Adipose tissue (tissue), 3 donors: ENCODE measurements at regions not wholly inside any gene's neighbourhood (a gene's known extent, or its start where the extent isn't known, plus 50 kb on each side); places are given as distances from the start of the nearest gene placed in this dataset.

ENCODE experiments used
- H3K27ac ChIP-seq: one replicate; pipeline ENCODE4 v1.5.1; 2013; ENCODE audit warnings: low read depth, low read length
- WGBS, 3 donors: extraction: QIAGEN DNeasy Blood & Tissue Kit; methylation state at CpG; one replicate each; pipeline ENCODE4 v1.1.7; 2013; 5-methylcytosine and 5-hydroxymethylcytosine counted together
- donor health status: healthy with polysubstance abuse.
- donor health status: Bipolar disorder and iron deficiency.
- donor health status: healthy.

DNA sequence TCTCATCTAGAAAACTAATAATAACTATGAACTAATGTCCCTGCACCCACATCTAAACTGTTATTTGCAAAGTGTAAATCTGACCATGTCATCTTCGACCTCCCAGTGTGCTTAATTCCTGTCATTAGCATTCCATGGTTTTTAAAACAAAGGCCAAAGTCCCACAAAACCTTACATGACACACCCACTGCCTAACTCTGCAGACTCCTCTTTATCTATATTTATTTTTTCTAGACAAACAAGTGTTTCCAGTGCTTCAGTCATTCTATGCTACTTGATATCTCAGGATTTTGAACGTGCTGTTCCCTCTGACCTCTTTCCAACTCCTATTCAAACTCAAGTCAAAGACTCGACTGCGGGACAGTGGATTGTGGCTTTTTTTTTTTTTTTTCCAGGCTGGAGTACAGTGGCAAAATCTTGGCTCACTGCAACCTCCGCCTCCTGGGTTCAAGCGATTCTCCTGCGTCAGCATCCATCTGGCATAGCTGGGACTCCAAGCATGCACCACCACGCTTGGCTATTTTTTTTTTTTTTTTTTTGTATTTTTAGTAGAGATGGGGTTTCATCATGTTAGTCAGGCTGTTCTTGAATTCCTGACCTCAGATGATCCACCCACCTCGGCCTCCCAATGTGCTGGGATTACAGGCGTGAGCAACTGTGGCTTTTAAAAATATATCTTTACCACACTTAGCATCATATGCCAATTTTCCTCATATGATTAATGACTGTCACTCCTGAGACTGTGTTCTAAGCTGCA, 1511.0 kb downstream of the ARAP2 start:
- 49 to 66% (median 66%) methylated on average over 10 of the region's 10 CpGs for WGBS, 3 donors
- no peak overlapping the region for H3K27ac ChIP-seq

DNA sequence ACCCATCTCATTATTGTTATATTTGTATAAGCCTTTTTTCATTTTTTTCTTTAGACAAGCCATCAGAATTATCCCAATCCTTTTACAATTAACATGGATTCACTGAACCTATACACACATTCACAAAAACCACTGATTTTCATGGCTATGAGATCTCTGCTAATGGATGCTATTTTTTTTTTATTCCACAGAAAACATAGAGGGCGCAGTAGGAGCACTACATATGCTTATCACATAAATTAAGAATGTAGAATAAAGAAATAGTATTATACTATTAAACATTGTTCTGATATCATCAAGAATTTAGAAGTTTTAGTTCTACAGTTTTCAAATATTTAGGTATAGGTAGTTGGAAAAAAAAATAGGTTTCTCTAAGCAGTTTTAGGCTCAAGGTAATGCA, 1477.4 kb downstream of the ARAP2 start:
- 77 to 85% (median 84%) methylated on average over 1 of the region's 1 CpG for WGBS, 3 donors
- H3K27ac ChIP-seq = no peak overlapping the region

DNA sequence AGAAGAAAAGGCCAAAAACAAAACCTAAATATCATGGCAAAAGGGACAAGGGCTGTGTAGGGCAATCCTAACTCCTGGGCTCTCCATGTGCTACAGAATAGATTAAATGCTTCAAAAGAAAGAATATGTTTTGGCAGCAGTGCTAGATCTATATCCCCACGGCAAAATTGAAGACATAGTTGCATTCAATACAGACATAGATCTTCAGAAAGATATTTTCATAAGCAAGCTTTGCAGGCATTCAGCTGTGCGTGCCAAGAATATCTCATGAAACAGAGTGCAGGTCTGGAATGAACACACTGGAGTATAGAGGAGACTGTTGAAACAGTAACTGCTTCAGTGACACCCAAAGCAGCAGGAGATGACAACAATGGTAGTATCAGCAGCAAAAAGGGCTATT, 1476.9 kb downstream of the ARAP2 start:
- 64 to 68% (median 67%) methylated on average over 2 of the region's 2 CpGs for WGBS, 3 donors

DNA sequence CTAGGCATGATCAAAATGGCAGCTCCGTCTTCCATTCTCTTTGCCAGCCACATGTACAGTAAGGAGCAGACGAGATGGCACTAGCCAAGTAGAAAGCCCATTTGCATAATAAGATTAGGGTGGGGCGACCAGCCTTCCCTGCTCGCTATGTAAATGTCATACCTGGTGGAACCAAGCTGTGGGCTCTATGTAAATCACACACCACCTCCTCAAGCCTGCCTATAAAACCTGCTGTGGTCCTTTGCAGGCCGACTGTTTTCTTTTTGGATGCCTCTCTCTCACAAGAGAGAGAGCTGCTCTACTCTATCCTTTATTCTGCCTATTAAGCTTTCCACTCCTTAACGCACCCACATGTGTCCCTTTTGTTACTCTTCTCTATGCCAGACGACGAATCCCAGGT, 1472.7 kb downstream of the ARAP2 start:
- 75 to 83% (median 82%) methylated on average over 8 of the region's 8 CpGs for WGBS, 3 donors

More for the DNA sequence above, 1476.9 kb downstream of the ARAP2 start:
- no peak overlapping the region for H3K27ac ChIP-seq

DNA sequence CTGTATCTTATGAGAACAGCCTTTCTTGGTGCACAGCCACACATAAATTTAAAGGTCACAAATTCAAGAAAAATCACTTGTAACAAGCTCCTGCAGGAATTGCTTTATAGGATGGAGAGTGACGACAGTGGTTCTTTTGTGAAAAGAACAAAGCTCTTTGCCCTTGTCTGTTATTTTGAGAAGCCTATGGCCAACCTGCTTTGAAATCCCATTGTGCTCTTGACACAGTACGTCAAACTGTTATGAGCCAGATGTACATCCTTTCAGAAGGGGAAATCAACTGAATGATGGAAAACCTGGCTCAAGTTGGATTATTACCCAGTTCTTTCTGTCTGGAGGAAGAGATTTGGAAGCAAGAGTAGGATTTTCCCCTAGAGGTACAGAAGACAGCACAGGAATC, 1454.2 kb downstream of the ARAP2 start:
- WGBS, 3 donors = 53 to 60% (median 56%) methylated on average over 2 of the region's 2 CpGs
- H3K27ac ChIP-seq = no peak overlapping the region

More for the DNA sequence above, 1472.7 kb downstream of the ARAP2 start:
- no peak overlapping the region for H3K27ac ChIP-seq

DNA sequence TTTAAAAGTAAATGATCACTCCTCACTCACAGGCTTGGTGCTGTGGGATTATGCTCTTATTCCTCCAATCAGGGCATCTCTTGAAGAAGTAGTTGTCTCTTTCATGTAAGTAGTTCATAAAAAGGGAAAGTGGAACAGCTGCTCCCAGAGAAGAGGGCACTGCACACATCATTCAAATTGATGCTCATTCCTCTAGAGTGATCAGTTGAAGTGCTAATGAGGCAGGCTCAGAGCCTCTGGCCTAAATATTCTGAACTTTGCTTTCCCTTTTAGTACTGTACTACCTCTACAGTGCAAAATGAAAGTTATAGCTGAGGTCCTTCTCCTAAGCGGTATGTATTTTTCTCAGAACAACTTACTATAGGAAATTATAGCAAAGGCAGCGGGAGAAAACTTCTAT, 1453.1 kb downstream of the ARAP2 start:
- 83 to 86% (median 85%) methylated on average over 2 of the region's 2 CpGs for WGBS, 3 donors
- no peak overlapping the region for H3K27ac ChIP-seq

DNA sequence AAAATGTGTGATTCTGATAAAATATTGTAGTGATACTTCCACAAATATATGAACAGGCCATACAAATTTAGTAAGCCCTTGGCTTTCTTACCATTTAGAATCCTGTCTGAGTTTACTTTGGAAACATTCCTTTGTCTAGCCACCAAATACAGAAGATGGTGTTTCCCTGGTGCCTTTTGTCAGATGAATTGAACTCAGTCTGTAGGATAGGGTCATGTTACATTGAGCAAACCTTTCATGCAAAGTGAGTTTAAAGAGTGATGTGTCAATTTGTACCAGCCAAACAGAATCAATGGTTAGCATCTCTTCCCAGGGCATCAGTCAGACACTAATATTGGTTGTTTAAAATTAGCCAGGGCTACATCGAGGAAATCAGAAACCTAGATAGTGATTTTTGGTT, 1443.4 kb downstream of the ARAP2 start:
- H3K27ac ChIP-seq = no peak overlapping the region
- 21 to 79% (median 64%) methylated on average over 1 of the region's 1 CpG for WGBS, 3 donors

DNA sequence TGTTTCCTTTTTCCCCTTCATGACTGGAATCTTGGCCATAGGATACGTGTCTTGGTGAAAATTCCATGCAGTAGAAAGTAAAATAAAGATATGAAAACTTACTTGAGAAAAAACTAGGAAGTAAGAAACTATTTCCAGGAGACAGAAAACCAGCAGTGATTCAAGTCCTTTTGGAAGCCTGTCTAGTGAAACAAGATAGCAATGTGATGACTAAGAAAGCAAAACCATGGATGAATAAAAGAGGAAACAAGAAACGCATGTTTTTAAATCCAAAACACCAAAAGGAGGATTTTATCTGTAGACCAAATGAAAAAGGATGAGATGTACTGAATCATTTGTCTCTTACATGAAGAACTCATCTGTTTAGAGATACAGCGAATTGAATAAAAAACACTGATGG, 1430.0 kb downstream of the ARAP2 start:
- 58 to 77% (median 76%) methylated on average over 3 of the region's 3 CpGs for WGBS, 3 donors

DNA sequence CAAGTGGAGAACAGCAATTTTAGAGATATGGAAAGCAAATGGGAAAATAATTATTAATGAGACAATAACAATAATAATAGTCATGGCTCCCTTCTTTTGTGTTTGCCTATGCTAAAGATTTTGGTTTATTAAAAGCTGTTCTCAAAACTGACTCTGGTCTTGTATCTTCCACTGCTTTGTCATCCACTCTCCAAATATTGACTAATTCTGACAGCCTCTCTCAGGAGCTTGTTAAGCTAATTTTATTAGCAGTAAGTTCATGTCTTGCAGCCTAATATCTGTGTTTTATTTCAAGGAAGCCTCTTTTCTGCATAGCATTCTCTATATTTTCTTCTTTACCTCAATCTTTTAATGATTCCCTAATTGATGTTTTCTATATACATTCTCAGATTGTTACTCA, 1419.8 kb downstream of the ARAP2 start:
- H3K27ac ChIP-seq = no peak overlapping the region

More for the DNA sequence above, 1430.0 kb downstream of the ARAP2 start:
- H3K27ac ChIP-seq = no peak overlapping the region

DNA sequence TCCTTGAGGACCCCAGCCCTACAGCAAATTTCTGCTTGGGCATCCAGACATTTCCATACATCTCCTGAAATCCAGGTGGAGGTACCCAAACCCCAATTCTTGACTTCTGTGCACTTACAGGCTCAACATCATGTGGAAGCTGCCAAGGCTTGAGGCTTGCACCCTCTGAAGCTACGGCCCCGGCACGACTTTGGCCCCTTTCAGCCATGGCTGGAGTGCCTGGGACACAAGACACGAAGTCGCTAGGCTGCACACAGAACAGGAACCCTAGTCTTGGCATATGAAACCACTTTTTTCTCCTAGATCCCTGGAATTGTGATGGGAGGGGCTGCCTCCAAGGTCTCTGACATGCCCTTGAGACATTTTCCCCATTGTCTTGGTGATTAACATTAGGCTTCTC, 1417.7 kb downstream of the ARAP2 start:
- 82 to 93% (median 89%) methylated on average over 5 of the region's 5 CpGs for WGBS, 3 donors
- no peak overlapping the region for H3K27ac ChIP-seq

DNA sequence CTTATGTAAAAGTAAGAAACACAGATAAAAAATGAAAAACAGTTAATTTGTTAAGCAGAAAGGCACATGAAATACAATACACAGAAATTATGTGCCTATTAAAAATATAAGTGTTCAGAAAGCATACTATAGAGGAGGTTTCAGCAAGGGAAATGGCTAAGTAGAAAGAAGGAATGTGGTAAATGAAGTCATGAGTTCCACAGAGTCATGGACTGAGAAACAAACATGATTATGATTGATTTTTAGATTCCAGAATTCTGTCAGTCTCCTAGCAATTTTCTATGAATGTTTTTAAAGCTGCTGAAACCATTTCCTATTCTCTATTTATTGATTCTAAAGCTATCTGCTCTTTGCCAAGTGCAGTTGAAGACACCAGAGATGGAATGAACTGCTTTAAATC, 1398.4 kb downstream of the ARAP2 start:
- H3K27ac ChIP-seq = no peak overlapping the region

DNA sequence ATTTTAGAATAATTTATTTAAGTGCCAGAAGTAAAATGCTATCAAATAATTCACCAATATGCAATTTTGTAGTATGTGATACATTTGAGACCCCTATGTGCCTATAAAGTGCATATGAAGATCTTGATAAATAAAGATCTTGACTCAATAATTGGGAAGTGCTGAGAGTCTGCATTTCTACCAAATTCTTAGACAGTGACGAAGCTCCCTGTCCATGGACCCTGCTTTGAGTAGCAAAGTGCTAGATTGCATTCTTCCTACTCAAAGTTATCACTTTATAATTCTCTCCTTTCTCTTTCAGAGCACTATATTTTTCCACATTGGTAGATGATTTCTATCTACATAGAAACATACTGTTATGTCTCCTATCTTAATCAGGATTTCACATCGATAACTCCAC, 1393.9 kb downstream of the ARAP2 start:
- no peak overlapping the region for H3K27ac ChIP-seq
- 66 to 82% (median 76%) methylated on average over 2 of the region's 2 CpGs for WGBS, 3 donors

DNA sequence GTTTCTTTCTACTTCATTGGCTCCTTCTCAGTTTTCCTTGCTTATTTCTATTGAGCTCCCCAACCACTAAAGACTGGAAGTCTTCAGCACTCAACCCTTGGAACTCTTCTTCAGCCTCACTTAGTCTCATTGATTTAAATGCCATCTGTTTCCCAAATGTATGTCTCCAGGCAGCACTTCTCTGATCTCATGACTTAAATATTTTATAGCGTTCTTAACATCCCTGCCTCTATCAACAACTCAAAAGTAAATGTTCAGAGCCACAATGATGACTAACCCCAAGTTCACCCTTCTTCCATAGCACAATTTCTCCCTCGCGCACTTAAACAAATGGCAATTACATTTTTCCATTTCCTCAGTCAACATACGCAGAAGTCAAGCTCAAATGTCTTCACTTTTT, 1393.3 kb downstream of the ARAP2 start:
- no peak overlapping the region for H3K27ac ChIP-seq
- WGBS, 3 donors = 58 to 60% (median 59%) methylated on average over 4 of the region's 4 CpGs

DNA sequence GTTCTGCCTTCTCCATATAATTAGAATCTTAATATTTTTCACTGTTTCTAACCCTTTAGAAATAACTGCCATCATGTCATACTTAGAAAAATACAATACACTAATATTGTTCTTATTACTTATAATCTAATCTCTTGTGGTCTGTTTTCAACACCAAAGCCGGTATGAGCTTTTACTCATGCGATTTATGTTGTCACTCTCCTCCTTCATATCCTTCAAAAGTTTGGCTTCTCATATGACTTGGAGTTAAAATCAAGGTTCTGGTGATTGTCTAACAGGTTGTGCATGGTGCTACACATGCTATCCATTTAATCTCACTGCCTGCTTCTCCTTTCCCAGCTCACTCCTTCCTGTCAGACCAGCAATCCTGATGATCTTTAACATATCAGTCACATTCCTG, 1392.9 kb downstream of the ARAP2 start:
- H3K27ac ChIP-seq = no peak overlapping the region
- WGBS, 3 donors = 74 to 81% (median 77%) methylated on average over 2 of the region's 2 CpGs

DNA sequence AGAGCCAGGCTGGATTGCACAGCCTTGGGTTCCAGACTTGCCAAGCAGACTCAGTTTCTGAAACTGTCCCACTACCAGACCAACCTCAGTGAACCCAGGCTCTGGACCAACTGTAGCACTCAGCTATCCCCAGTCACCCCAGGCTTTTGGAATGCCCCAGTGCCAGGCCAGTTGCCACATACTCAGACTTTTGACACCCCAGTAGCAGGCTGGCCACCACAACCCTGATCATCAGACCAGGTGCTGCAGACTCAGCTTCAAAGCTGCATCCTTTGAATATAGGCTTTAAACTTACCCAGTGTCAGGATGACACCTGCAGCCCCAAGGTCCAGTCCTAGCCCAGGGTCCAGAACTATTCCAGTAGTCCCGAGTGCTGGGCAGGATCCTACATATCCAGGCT, 1389.9 kb downstream of the ARAP2 start:
- WGBS, 3 donors = 65 to 67% (median 67%) methylated on average over 1 of the region's 1 CpG
- H3K27ac ChIP-seq = no peak overlapping the region

DNA sequence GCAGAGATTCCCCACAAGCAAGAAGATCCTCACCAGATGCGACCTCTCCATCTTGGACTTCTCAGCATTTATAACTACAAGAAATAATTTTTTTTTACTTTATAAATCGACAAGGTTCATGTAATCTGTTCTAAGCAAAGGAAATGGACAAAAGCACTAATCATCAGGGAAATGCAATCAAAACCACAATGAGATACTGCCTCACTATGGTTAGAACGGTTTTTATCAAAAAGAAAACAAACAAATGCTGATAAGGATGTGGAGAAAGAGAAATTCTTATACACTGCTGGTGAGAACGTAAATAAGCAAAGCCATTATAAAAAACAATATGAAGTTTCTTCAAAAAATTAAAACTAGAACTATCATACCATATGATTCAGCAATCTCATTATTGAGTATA, 1382.6 kb downstream of the ARAP2 start:
- WGBS, 3 donors = 30 to 55% (median 49%) methylated on average over 4 of the region's 4 CpGs
- H3K27ac ChIP-seq = no peak overlapping the region

DNA sequence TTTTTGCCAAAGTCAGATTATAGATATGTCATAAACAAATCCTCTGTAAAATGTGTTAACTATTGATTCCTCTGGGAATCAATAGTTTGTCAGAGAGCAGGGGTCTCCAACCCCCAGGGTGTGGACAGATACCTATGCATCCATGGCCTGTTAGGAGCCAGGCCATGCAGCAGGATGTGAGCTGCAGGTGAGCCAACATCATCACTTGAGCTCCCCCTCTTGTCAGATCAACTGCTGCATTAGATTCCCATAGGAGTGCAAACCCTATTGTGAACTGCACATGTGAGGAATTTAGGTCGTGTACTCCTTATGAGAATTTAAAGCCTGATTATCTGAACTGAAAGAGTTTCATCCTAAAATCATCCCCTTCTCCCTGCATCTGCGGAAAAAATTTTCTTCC, 1365.4 kb downstream of the ARAP2 start:
- WGBS, 3 donors = 49 to 73% (median 63%) methylated on average over 2 of the region's 2 CpGs
- no peak overlapping the region for H3K27ac ChIP-seq

DNA sequence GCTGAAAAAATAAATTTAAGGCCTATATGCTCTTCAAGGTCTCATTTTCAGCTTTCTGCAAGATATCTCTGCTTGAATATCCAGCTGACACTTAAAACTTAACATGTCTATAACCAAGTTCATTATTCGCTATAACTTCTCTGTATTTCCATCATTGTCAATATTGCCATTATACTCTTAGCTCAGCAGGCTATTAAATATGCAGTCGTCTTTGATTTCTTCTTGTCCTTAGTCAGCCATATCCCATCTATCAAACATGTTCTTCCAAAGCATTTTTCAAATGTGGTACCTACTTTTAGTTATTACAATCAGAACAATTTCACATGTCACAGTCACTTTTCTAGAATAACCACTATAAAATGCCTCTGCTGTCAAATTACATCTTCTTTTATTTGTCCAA, 1364.1 kb downstream of the ARAP2 start:
- H3K27ac ChIP-seq = no peak overlapping the region
- WGBS, 3 donors = 64 to 66% (median 64%) methylated on average over 2 of the region's 2 CpGs

DNA sequence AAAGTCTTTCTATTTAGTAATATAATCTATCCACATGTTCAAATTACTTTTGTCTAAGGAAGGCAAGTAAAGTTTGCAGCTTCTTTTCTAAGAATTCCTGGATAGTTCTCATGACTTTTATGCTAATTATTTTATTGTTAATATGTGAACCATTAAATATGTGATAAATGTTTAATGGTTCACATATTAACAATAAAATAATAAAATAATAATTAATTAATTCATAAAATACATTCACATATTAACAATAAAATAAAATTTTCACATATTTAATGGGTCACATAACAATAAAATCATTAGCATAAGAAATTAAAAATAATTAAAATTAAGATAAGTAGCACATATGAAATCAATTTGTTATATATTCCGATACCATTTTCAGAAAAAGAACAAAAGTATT, 1352.4 kb downstream of the ARAP2 start:
- WGBS, 3 donors = 88 to 98% (median 91%) methylated on average over 1 of the region's 1 CpG
- no peak overlapping the region for H3K27ac ChIP-seq

DNA sequence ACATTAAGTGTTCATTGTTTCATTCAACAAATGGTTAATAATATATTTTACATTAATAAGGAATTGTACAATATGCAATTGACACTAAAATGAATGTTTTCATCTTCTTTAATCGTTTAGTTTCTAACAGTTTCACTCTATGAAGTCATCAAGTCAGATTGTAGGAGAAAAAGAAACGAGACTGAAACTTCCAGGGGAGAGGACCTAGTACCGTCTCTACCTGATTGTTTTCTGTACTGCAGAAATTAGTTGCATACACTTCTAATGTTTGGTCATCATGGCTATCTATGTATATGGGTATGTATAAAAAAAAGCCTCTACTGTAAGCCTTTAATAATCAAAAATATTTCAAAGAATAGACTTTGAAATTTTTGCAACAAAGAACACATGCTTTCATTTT, 1350.9 kb downstream of the ARAP2 start:
- 62 to 75% (median 72%) methylated on average over 3 of the region's 3 CpGs for WGBS, 3 donors

DNA sequence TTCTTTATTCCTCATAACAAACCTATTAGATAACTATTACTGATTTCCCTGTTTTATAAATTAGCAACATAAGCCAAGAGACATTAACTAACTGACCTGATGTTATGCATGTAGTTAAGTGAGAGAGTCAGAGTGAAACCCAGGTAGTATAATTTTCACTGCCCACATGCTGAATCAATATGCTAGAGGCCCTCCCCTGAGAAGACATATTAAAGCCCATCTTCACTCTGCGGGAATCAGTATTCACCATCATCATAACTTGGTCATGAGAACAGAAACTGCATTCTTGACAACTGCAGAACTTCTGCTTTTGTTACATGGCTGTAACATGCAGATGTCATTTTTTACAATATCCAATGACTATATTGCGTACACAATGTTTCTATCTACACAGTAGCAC, 1324.3 kb downstream of the ARAP2 start:
- no peak overlapping the region for H3K27ac ChIP-seq
- 86 to 92% (median 89%) methylated on average over 2 of the region's 2 CpGs for WGBS, 3 donors

More for the DNA sequence above, 1350.9 kb downstream of the ARAP2 start:
- no peak overlapping the region for H3K27ac ChIP-seq
